ENCODE measurements at regions not wholly inside any gene's neighbourhood (a gene's known extent, or its start where the extent isn't known, plus 50 kb on each side); places are given as distances from the start of the nearest gene placed in this dataset.

DNA sequence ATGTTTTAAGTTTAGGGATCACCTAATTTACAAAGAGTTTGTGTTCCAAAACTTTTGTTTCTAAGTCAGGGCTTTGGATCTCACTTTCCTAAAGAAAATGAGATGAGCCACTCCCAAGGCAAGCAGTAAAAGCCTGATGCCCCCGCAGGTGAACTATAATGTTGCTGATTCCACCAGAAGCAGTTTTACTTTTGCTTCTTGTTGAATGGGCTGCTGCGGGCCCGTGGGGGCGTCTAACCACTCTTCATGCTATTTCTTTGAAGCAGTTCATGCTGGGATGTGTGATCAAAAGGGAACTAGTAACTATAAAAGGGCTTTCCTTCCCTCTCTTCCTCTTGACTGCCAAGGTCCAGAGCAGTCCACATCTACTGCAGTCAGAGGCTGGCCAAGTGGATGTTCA lies 118.7 kb upstream of the NEBL start:
- TF ChIP-seq POLR2AphosphoS5 (IDR thresholded peaks at IDR 0.05; ENCODE audit: low read depth, low read length) (no peak), FOXP2 (optimal IDR thresholded peaks at IDR 0.05; ENCODE audit: borderline replicate concordance, extremely low read depth, extremely low read length, insufficient read depth) (no peak), SIN3A (IDR thresholded peaks at IDR 0.05; ENCODE audit: borderline replicate concordance, insufficient read depth, low read length) (no peak), TAF1 (IDR thresholded peaks at IDR 0.05; ENCODE audit: borderline replicate concordance, insufficient read depth, low read length) (no peak)
- TF ChIP-seq, protein P1, sequence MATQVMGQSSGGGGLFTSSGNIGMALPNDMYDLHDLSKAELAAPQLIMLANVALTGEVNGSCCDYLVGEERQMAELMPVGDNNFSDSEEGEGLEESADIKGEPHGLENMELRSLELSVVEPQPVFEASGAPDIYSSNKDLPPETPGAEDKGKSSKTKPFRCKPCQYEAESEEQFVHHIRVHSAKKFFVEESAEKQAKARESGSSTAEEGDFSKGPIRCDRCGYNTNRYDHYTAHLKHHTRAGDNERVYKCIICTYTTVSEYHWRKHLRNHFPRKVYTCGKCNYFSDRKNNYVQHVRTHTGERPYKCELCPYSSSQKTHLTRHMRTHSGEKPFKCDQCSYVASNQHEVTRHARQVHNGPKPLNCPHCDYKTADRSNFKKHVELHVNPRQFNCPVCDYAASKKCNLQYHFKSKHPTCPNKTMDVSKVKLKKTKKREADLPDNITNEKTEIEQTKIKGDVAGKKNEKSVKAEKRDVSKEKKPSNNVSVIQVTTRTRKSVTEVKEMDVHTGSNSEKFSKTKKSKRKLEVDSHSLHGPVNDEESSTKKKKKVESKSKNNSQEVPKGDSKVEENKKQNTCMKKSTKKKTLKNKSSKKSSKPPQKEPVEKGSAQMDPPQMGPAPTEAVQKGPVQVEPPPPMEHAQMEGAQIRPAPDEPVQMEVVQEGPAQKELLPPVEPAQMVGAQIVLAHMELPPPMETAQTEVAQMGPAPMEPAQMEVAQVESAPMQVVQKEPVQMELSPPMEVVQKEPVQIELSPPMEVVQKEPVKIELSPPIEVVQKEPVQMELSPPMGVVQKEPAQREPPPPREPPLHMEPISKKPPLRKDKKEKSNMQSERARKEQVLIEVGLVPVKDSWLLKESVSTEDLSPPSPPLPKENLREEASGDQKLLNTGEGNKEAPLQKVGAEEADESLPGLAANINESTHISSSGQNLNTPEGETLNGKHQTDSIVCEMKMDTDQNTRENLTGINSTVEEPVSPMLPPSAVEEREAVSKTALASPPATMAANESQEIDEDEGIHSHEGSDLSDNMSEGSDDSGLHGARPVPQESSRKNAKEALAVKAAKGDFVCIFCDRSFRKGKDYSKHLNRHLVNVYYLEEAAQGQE (IDR thresholded peaks at IDR 0.05; ENCODE audit: insufficient read depth in 1 of 2, low read depth in 2 of 2, low read length in 2 of 2), result no peak

DNA sequence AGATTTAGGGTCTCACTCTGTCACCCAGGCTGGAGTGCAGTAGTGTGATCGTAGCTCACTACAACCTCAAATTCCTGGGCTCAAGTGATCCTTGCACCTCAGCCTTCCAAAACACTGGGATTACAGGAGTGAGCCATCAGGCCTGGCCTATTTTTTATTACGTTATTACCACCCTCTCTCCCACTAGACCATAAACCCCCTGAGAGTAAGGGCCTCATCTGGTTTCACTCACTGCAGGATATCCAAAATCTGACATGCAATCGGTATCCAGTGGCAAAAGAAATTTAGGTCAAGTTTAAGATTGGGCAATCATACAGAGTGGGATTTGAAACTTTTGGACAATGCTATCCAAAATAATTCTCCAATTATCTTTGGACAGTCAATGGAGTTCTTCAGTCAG lies 117.0 kb upstream of the NEBL start:
- TF ChIP-seq TAF1 (IDR thresholded peaks at IDR 0.05; ENCODE audit: borderline replicate concordance, insufficient read depth, low read length), result no peak
- TF ChIP-seq FOXP2 (optimal IDR thresholded peaks at IDR 0.05; ENCODE audit: borderline replicate concordance, extremely low read depth, extremely low read length, insufficient read depth), result no peak
- TF ChIP-seq, protein P1 (IDR thresholded peaks at IDR 0.05; ENCODE audit: insufficient read depth in 1 of 2, low read depth in 2 of 2, low read length in 2 of 2), result no peak
- no peak for TF ChIP-seq POLR2AphosphoS5 (IDR thresholded peaks at IDR 0.05; ENCODE audit: low read depth, low read length)
- no peak for TF ChIP-seq SIN3A (IDR thresholded peaks at IDR 0.05; ENCODE audit: borderline replicate concordance, insufficient read depth, low read length)

DNA sequence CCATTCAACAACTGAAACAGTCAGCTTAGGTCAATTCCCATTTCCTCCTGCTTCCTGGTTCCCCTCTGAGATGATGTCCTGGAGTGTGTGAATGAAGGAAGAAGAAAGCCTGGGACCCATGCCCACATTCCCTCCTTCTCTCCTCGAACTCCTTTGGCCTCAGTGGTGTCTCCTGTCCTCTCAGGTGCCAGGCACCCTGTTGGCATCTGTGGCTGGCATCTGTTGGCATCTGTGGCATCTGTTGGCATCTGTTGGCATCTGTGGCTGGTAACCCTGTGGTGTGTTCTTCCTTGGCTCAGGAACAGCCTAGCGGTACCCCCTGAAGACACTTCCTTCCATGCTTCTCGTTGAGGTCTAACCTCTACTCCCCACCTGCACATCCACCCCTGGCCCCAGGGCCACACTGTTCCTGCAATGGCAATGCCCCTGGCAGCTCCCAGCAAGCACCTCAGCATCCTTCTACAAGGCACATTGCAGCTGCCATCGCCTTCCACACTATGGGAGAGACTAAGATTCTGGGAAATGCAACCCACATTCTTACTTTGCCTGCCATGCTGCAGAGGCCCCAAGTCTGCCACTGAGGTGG lies 114.4 kb upstream of the NEBL start:
- TF ChIP-seq, protein P1 (IDR thresholded peaks at IDR 0.05; ENCODE audit: insufficient read depth in 1 of 2, low read depth in 2 of 2, low read length in 2 of 2), result no peak
- no peak for TF ChIP-seq FOXP2 (optimal IDR thresholded peaks at IDR 0.05; ENCODE audit: borderline replicate concordance, extremely low read depth, extremely low read length, insufficient read depth)
- no peak for TF ChIP-seq POLR2AphosphoS5 (IDR thresholded peaks at IDR 0.05; ENCODE audit: low read depth, low read length)
- TF ChIP-seq TAF1 (IDR thresholded peaks at IDR 0.05; ENCODE audit: borderline replicate concordance, insufficient read depth, low read length), result no peak
- TF ChIP-seq SIN3A (IDR thresholded peaks at IDR 0.05; ENCODE audit: borderline replicate concordance, insufficient read depth, low read length), result no peak

DNA sequence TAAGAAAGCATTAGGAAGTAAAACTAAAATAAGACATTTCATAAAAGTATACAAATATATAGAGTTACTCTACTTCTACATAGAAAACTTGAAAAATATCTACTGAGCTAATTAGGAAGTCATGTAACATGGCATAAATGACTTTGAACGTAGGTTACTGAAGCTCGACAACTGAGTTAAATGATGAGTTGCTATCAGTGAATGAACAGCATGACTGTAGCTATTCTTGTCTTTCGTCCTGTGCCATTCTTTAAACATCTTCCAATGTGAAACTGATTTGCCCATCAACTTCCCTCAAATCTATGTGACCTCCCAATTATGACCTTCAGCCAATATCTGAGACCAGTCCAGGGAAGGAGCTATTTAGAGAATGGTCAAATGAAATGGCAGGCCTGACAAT lies 113.5 kb upstream of the NEBL start:
- TF ChIP-seq, protein P1 (IDR thresholded peaks at IDR 0.05; ENCODE audit: insufficient read depth in 1 of 2, low read depth in 2 of 2, low read length in 2 of 2), result no peak
- TF ChIP-seq POLR2AphosphoS5 (IDR thresholded peaks at IDR 0.05; ENCODE audit: low read depth, low read length) (no peak), FOXP2 (optimal IDR thresholded peaks at IDR 0.05; ENCODE audit: borderline replicate concordance, extremely low read depth, extremely low read length, insufficient read depth) (no peak), TAF1 (IDR thresholded peaks at IDR 0.05; ENCODE audit: borderline replicate concordance, insufficient read depth, low read length) (no peak), SIN3A (IDR thresholded peaks at IDR 0.05; ENCODE audit: borderline replicate concordance, insufficient read depth, low read length) (no peak)

Data from PFSK-1 (cell line).